ENCODE measurements at regions not wholly inside any gene's neighbourhood (a gene's known extent, or its start where the extent isn't known, plus 50 kb on each side); places are given as distances from the start of the nearest gene placed in this dataset.

DNA sequence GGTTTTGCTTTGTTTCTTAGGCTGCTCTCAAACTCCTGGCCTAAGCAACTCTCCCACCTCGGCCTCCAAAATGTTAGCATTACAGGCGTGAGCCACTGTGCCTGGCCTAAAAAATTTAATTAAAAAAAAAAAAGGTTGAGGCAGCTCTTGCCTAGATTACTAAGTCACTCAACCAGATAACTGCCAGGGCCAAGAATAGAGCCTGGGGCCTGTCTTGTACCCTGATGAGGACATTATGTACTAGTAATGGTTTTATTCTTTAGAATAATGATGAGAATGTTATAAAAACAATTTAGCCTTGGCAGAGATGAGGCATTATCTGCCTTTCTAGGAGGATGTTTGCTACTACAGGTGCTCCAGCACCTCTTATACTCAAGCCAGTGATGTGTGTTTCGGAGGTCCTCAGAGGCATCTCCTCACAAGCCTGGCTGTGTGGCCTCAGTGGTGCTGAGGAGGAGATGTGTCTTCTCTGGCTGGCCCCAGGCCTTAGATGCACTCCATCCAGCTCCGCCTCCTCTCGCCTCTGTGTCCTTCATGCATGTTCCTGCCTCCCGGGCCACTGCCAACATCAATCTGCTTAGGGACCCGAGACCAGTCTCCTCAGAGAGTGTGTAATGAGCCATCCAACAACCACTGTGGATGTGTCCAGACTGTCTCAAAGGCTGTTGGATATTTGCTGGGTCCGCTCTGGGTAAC, 337.7 kb upstream of the GATB start:
- TF ChIP-seq, protein P1, sequence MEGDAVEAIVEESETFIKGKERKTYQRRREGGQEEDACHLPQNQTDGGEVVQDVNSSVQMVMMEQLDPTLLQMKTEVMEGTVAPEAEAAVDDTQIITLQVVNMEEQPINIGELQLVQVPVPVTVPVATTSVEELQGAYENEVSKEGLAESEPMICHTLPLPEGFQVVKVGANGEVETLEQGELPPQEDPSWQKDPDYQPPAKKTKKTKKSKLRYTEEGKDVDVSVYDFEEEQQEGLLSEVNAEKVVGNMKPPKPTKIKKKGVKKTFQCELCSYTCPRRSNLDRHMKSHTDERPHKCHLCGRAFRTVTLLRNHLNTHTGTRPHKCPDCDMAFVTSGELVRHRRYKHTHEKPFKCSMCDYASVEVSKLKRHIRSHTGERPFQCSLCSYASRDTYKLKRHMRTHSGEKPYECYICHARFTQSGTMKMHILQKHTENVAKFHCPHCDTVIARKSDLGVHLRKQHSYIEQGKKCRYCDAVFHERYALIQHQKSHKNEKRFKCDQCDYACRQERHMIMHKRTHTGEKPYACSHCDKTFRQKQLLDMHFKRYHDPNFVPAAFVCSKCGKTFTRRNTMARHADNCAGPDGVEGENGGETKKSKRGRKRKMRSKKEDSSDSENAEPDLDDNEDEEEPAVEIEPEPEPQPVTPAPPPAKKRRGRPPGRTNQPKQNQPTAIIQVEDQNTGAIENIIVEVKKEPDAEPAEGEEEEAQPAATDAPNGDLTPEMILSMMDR (IDR thresholded peaks at IDR 0.05; ENCODE audit: low read length) = no peak
- TF ChIP-seq EZH2 (optimal IDR thresholded peaks at IDR 0.05; ENCODE audit: low read depth, low read length) = no peak
- no peak for TF ChIP-seq EZH2phosphoT487 (IDR thresholded peaks at IDR 0.05; ENCODE audit: low read length)
